Left forelimb (tissue), 1 donor: ENCODE measurements at regions not wholly inside any gene's neighbourhood (a gene's known extent, or its start where the extent isn't known, plus 50 kb on each side); places are given as distances from the start of the nearest gene placed in this dataset.
"Not testable (repeated sequence)": the region's sequence is repeated elsewhere in the genome, so short reads cannot be mapped to it uniquely, and the experiment has no call there.

Experiments used
- DNase-seq: peaks from one replicate; pipeline ENCODE4 v3.0.0-alpha.2; 2018; ENCODE audit warnings: low spot score

DNA sequence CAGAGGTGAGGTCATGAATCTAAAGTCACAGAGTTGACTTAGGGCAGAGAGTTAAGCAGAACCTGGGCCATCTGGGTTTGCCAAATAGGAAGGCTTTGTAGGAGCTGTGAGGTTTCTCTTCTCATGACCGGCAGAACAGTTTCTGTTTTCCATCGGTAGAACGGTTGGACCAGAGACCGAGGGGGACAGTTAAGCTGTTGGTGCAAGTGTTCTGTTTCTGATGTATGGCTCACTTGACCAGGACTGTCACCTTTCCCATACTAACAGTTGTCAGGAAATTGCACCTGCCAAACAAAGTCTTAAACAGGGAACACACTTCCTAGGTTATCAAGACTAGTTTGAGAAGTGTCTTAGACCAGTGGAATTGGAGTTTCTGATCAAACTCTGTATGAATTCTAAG lies 158.3 kb downstream of the PDCD6IP start:
- DNase-seq: no peak

DNA sequence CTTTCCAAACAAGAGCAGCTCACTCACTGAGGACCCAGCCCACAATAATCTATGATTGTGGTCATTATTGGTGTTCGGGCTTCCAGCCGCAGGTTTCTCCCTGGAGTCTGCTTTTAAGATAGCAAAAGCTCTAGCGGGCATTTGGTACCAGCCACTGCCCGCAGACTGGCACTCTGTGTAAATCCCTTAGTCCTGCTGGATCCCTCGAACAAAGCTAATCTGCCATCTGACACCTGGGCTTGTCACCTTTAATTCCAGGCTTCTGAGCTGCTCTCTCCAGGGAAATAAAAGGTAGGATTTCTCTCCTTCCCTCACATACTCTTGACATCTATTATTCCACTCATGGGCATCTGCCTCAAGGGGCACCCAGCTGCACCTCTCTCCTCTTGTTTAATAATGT lies 158.7 kb downstream of the PDCD6IP start:
- no peak for DNase-seq

DNA sequence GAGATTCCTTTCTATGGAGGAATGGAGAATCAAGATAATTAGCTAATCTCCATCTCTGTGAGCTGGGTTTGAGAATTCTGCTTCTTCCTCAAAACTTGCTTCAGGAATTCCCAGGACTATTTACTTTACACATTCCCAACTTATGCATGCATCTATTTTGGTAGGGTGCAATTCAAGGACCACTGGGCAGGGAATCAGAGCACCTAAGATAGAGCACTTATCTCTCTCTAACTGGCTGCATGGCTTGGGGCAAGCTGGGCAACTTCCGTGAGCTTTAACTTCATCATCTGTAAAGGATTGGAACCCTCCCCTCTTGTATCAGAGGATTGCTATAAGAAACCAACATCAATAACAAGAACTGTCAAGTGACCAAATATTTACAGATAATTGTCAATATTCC lies 160.2 kb downstream of the PDCD6IP start:
- no peak for DNase-seq

DNA sequence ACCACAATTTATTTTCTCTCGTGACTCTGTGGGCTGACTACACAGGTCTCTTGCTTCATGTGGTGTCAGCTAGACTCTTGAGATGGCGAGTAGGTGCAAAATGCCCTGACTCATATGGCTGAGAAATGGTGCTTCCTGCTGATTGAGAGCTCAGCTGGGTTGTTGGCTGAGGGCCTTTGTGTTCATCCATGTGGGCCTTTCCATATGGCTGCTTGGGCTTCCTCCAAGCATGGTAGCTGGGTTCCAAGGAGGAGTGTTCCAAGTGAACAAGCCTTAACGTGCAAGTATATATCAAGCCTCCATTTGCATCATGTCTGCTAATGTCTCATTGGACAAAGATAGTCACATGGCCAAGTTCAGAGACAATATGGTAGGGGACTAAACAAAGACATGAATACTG lies 164.0 kb downstream of the PDCD6IP start:
- DNase-seq: no peak

DNA sequence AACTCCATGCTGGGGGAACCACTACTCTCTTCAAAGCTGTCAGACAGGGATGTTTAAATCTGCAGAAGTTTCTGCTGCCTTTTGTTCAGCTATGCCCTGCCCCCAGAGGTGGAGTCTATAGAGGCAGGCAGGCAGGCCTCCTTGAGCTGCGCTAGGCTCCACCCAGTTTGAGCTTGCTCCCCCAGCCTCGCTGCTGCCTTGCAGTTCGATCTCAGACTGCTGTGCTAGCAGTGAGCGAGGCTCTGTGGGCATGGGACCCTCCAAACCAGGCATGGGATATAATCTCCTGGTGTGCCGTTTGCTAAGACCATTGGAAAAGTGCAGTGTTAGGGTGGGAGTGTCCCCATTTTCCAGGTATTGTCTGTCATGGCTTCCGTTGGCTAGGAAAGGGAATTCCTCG lies 171.8 kb downstream of the PDCD6IP start:
- not testable (repeated sequence) for DNase-seq

DNA sequence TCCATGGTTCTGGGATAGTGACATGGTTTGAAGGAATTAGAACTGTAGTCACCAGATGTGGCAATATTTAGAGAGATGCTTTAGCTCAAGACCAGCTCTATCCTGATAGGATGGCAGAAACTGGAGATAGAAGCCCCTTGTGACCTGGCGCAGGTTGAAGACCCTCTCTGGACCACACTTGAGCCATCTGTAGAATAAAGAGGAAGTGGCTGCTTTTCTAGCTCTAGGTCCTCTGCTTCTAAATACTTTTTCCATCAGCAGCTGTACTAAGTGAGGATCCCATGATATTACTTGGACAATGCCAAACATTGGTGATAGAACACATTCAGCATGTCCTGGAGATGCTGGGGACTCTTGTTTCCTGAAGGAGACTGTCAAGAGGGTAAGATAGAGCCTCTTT lies 172.6 kb downstream of the PDCD6IP start:
- no peak for DNase-seq

DNA sequence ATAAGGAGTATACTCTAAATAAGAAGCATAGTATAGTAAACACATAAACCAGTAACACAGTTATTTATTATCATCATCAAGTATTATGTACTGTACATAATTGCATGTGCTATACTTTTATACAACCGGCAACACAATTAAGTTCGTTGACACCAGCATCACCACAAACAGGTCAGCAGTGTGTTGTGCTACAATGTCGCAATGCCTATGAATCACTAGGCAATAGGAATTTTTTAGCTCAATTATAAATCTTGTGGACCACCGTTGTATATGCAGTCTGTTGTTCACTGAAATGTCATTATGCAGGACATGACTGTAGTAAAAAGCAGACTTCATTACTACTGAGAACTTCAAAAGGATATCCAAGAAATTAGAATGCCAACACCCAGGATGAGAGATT lies 177.0 kb downstream of the PDCD6IP start:
- no peak for DNase-seq

DNA sequence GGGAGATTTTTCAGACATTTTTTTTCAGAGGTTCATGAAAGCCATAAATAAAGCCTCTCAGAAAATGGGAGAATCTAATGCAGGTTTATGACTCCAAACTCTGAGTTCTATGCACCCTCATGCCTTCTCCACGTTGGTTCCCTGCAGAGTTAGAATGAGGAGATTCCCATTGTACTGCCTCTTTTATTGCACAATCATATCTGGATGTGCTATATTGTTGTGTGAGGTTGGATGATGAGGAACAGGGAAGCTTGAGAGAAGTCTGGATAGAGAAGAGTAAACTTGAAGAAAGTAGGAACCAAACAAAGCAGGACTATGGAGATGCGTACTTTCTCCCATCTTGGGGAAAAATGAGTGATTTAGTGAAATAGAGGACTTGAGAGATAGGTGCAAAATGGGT lies 178.8 kb downstream of the PDCD6IP start:
- no peak for DNase-seq

DNA sequence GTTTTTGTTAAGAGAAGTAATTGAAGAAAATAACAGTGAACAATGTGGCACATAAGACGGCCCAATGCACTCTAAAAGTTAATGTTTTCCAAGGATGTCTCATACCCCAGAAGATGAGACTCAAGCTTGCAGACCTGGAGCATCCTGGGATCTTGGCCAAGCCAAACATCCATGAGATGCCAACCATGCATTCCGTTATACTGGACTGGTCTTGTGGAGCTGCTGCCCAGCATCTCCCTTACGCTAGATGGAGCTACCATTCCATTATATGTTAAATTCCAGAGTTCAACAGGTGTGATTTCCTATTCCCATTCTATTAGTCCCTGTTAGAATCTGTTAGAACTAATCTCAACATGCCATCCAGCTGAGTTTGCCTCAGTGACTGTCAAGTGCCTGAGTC lies 181.8 kb downstream of the PDCD6IP start:
- no peak for DNase-seq

DNA sequence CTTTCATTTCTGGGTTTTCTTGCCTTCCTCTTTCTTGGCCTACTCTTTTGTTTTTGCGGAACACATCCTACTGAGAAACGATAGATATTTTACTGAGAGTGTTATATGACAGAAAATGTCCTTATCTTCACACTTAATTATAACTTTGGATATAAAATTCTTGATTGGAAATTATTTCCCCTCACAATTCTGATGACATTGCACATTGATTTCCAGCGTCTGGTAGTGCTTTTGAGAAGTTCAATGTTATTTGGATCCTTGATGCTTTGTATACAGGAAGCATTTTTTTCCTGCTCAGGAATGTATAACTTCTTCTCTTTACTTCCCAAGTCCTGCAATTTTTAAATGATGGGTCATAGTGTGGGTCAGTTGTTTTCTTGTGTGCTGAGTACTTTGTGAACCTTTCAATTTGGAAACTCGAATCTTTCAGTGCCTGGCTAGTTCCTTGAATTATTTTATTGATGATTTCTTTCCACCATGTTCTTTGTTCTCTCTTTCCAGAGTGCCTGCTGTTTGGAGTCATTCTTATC lies 183.9 kb downstream of the PDCD6IP start:
- DNase-seq: no peak

DNA sequence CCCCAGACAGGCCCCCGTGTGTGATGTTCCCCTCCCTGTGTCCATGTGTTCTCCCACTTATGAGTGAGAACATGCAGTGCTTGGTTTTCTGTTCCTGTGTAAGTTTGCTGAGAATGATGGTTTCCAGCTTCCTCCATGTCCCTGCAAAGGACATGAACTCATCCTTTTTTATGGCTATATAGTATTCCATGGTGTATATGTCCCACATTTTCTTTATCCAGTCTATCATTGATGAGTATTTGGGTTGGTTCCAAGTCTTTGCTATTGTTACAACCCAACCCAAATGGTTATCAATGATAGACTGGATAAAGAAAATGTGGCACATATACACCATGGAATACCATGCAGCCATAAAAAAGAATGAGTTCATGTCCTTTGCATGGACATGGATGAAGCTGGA lies 184.5 kb downstream of the PDCD6IP start:
- not testable (repeated sequence) for DNase-seq

DNA sequence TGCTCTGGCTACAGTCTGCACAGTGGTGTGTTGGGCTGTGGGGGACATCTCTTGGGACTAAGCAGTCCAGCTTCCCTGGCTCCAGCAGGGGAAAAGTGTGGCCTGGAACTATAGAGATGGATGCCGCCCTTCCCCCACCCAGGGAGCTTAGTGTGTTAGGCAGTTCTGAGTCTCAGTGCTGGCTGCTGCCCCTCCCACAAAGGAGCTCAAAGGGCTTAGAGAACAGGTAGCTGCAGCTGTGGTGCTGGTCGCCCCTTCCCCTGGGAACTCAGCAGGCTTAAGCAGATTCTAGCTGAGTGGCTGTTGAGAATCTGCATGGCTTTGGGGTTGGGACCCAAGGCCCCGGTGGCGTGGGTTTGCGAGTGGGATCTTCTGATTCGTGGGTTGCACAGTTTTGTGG lies 190.8 kb downstream of the PDCD6IP start:
- DNase-seq: no peak

DNA sequence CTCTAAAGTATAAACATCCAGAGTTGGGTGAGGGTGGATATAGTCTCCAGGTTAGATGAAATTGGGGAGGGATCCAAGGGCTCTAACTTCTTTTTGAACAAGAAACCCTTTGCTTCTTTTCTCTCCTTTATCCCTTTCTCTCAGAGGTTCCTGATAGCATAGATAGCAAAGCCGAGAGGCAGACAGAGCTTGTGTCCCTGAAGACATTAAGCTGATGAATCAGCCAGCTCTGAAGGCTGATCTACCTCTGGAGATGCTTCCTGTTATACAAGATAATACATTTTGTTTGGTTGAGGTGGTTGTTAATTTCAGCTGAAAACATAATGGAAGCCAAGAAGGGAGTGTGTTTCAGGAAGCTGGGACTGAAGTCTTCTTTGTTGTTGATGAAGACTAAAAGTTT lies 193.2 kb downstream of the PDCD6IP start:
- DNase-seq: no peak

DNA sequence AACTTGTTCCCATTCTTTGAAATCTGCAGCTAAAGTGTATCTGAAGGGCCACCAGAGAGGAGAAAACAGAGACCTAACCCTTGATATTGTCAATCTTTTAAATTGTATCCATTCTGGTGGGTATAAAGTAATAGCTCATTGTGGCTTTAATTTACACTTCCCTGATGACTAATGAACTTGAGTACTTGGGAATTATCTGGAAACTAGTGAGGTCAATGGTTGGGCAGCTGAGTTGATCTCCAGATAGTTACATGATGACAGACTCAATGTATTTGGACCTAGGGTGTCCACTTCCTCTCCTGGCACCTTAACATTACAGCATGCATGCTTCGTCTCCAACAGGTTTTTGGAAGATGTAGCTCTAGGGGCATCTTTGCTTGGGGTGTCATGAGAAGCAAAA lies 195.2 kb downstream of the PDCD6IP start:
- DNase-seq: no peak

DNA sequence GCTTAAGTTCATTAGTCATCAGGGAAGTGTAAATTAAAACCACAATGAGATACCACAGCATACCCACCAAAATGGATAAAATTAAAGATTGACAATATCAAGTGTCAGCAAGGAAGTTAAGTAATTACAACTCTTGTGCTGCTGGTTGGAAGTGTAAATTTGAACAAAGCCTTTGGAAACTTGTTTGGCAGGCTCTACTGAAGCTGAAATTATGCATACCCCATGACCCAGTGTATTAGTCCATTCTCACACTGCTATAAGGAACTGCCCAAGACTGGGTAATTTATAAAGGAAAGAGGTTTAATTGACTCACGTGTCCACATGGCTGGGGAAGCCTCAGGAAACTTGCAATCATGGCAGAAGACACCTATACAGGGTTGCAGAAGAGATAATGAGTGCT lies 196.1 kb downstream of the PDCD6IP start:
- no peak for DNase-seq

DNA sequence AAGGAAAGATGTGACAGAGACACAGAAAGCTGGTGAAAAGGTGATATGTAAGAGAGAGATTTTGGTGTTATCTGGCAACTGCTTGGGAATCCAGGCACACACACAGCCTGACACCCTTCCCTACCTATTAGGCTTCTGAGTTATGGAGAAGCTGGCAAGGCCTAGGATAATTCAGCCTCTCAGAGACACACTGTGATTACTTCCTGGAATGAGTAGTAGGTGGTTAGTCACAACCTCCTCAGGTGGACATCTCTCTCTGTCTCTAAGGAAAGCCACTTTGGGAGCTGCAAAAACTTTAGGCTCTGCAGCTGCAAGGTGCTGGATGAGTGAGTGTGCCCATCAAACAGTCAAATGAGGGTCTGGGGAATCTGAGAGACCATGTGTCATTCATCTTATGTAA lies 201.9 kb downstream of the PDCD6IP start:
- no peak for DNase-seq

DNA sequence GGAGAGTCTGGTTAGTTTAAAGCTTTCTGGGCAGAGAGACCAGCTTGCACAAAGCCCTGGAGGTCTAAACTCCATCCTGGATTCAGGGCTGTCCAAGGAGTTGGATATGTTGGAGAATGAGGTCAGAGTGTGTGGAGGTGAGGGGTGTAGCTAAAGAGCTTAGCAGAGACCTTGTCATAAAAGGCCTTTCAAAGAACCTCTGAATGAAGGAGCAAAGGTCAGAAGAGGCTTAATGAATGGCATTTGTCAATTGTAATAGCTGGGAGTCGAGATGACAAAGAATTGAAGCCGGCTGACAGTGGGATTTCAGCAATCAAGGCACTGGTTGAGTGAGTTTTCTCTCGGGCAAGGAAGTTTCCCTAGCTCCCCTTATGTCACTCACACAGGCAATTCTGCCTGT lies 202.6 kb downstream of the PDCD6IP start:
- DNase-seq: no peak

DNA sequence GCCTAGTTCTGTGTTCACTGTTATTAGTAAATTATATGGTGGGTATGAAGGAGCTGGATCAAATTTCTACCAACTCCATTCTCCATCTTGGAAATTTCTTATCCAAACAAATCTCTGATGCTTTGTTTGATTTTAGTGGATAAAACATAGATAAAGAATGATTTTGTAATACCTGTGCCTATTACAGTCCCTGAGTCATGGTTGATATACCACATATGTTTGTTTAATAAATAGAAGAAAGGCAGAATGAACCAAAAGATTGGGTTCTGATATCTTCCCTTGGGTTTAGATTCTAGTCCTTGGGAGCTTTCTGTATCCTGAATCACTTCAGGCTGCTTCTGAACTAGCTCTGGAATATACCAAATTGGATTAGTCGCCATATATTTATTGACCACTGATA lies 203.6 kb downstream of the PDCD6IP start:
- DNase-seq: no peak

DNA sequence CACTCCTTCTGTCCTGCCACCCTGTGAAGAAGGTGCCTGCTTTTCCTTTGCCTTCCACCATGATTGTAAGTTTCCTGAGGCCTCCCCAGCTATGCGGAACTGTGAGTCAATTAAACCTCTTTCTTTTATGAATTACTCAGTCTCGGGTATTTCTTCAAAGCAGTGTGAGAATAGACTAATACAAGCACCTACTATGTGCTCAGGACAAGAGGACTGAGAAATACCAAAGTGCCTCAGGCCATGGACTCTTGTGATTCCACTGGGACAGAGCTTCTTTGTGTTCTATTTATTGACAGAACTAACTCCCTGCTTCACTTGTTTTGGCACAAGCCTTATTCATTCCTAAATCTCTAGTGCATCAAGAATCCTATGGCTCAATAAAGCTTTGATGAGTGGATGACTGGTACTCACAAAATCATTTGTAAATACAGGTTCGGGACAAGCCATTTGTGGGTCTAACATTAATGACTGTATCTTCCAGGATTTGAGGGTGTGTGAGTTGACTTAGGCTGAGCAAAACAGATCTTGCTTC lies 204.2 kb downstream of the PDCD6IP start:
- no peak for DNase-seq

DNA sequence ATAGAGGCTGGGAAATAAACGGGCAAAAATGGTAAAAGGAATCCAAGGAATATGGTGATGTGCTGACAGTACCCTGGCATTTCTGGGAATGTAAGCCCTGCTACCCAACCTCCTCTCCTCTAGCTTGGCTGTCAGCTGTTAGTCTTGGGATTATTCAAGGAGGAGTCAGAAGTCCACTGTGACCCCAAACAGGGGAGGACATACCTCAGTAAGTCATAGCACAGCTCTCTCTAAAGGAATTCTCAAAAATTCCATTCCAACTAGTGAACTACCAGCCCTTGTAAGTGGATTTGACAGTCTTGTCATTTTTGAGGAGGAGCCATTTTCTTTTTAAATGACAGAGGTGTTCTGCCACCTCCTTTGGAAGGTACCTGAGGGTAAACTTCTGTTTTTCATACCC lies 207.5 kb downstream of the PDCD6IP start:
- no peak for DNase-seq

DNA sequence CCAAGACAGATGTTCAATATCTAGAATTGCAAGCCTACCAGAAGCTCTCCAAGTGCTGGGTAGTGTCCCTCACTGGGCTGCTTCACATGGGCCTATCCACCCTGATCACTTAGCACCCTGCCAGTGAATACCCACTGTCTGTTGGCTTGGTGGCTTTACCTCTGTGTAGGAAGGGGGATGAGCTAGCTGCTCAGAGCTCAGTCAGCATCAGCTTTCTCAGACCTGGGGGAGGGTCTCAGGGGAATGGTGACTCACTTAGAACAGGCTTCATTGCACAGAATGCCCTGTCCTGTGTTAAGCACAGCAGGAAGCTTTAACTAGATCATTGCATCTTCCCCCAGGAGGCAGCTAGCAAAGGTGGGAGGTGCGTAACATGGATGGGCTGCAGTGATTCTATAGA lies 209.8 kb downstream of the PDCD6IP start:
- no peak for DNase-seq

DNA sequence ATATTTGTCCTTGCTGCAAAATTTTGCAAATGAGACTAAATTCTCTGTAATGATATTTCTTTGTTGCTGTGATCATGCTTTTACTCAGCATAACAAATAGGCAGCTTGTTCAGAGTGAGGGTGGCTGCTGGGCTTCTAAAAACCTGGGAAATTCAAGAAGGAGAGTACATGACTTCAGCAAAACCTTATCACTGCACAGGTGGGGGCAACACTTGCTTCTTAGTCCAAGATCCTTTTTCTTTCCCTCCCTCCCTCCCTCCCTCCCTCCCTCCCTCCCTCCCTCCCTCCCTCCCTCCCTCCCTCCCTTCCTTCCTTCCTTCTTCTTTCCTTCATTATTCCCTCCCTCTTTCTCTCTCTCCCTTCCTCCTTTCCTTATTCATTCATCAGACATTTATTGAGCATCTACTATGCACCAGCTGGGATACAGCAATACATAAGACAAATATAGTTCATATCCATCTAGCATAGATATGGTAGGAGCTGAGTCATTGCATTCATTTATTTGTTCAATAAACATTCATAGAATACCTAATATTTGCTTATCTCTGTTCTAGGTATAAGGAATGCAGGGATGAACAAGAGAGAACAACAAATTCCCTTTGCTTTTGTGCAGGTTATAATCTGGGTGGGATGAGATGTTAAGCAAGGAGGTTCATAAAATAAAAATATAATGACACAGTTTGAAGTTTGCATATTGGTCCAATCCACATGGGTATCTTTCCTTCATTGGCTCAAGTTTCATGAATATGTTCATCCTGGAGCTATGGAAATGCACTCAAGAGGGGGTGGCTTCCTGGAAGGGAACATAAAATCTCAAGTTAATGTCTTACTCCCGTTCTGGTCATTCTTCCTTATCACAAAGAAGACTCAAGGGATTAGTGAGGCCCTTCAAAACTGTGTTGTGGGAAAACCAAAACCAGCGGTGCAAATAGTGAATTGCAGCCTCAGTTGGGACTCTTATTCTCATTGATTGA lies 210.7 kb downstream of the PDCD6IP start:
- DNase-seq: no peak
